ENCODE measurements at regions not wholly inside any gene's neighbourhood (a gene's known extent, or its start where the extent isn't known, plus 50 kb on each side); places are given as distances from the start of the nearest gene placed in this dataset.
"Not testable (repeated sequence)": the region's sequence is repeated elsewhere in the genome, so short reads cannot be mapped to it uniquely, and the experiment has no call there.

DNA sequence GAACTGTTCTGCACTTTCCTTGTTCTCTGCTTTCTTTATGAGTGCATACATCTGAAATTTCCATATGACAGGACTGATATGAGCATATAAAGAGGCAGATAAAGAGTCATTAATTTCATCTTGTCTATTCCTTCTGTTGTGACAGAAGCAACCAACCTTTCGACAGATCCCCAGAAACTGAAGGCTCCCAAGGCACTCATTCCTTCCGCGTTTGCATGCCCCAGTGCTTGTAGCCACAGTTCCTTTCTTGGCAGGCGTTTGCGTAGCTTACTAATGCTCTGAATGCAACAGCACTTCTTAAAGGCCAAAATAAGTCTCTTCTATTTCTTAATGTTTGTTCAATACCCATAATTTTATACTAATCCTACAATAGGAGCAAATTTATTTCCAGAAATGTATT lies 94.0 kb upstream of the TBL1X start:
- DNase-seq (ENCODE audit: low read depth in 1 of 2, low spot score in 2 of 2), result no peak

GRCh38 chrX:9372866-9373265 lies 92.0 kb upstream of the TBL1X start:
- H3K4me3 ChIP-seq, result no peak overlapping the region
- no peaks in the 10 kb centered on the region for H3K4me1 ChIP-seq (replicated peaks)
- no peaks in the 10 kb centered on the region for H3K27me3 ChIP-seq (replicated peaks)
- H3K36me3 ChIP-seq, result no peaks in the 10 kb centered on the region
- no peak overlapping the region for H3K27ac ChIP-seq
- no peak for DNase-seq (ENCODE audit: low read depth in 1 of 2, low spot score in 2 of 2)
- no peaks in the 10 kb centered on the region for H3K9me3 ChIP-seq (replicated peaks)

More for the DNA sequence above, 94.0 kb upstream of the TBL1X start:
- Histone ChIP-seq H3K9me3 (replicated peaks) (no peaks in the 10 kb centered on the region), H3K4me1 (replicated peaks) (no peaks in the 10 kb centered on the region), H3K27ac (no peak overlapping the region), H3K4me3 (no peak overlapping the region), H3K36me3 (no peaks in the 10 kb centered on the region), H3K27me3 (replicated peaks) (no peaks in the 10 kb centered on the region)

DNA sequence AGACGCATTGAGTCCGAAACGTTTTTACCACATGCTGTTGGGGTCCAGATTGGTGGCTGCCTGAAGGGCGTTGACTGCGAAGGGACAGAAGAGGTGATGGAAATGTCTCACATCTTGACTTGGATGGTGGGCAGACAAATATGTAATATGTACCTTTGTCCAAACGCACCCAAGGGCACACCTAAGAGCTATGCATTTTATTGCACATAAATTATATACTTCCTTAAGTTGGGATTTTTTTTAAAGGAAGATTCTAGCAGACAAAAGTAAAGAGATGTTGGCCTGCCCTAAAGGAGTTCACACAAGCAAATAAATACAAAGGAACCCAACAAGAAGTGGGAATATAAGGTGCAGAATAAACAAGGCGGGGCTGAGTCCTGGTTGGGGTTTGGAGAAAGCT lies 91.1 kb upstream of the TBL1X start:
- Histone ChIP-seq H3K4me3 (no peak overlapping the region), H3K4me1 (replicated peaks) (no peaks in the 10 kb centered on the region), H3K9me3 (replicated peaks) (no peaks in the 10 kb centered on the region), H3K36me3 (no peaks in the 10 kb centered on the region), H3K27me3 (replicated peaks) (no peaks in the 10 kb centered on the region), H3K27ac (no peak overlapping the region)
- DNase-seq (ENCODE audit: low read depth in 1 of 2, low spot score in 2 of 2), result no peak

GRCh38 chrX:9374555-9374954 lies 90.3 kb upstream of the TBL1X start:
- DNase-seq (ENCODE audit: low read depth in 1 of 2, low spot score in 2 of 2), result no peak
- H3K4me3 ChIP-seq, result no peak overlapping the region
- no peaks in the 10 kb centered on the region for H3K27me3 ChIP-seq (replicated peaks)
- H3K9me3 ChIP-seq (replicated peaks), result no peaks in the 10 kb centered on the region
- H3K36me3 ChIP-seq, result no peaks in the 10 kb centered on the region
- H3K4me1 ChIP-seq (replicated peaks), result peaks cover 4% of the 10 kb centered on the region
- H3K27ac ChIP-seq, result no peak overlapping the region

- no peak for DNase-seq (ENCODE audit: low read depth in 1 of 2, low spot score in 2 of 2)
- Histone ChIP-seq H3K36me3 (no peaks in the 10 kb centered on the region), H3K4me3 (no peak overlapping the region), H3K27ac (no peak overlapping the region), H3K9me3 (replicated peaks) (no peaks in the 10 kb centered on the region), H3K27me3 (replicated peaks) (no peaks in the 10 kb centered on the region), H3K4me1 (replicated peaks) (peaks cover 13% of the 10 kb centered on the region)
Measured at GRCh38 chrX:9376111-9376510, 88.7 kb upstream of the TBL1X start.

DNA sequence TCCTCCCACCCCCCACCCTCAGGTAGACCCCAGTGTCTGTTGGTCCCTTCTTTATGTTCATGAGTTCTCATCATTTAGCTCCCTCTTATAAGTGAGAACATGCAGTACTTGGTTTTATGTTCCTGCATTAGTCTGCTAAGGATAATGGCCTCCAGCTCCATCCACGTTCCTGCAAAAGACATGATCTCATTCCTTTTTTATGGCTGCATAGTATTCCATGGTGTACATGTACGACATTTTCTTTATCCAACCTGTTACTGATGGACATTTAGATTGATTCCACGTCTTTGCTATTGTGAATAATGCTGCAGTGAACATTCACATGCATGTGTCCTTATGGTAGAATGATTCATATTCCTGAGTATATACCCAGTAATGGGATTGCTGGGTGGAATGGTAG lies 87.6 kb upstream of the TBL1X start:
- not testable (repeated sequence) for DNase-seq (ENCODE audit: low read depth in 1 of 2, low spot score in 2 of 2); H3K4me3 ChIP-seq; H3K9me3 ChIP-seq (replicated peaks); H3K27me3 ChIP-seq (replicated peaks); H3K27ac ChIP-seq; H3K36me3 ChIP-seq
- peaks cover 13% of the 10 kb centered on the region for H3K4me1 ChIP-seq (replicated peaks)

GRCh38 chrX:9378980-9379696 lies 85.7 kb upstream of the TBL1X start:
- no peaks in the 10 kb centered on the region for H3K27me3 ChIP-seq (replicated peaks)
- no peaks in the 10 kb centered on the region for H3K9me3 ChIP-seq (replicated peaks)
- H3K4me1 ChIP-seq (replicated peaks), result peaks cover 13% of the 10 kb centered on the region
- no peak overlapping the region for H3K4me3 ChIP-seq
- no peak overlapping the region for H3K27ac ChIP-seq
- no peaks in the 10 kb centered on the region for H3K36me3 ChIP-seq
- DNase-seq (ENCODE audit: low read depth in 1 of 2, low spot score in 2 of 2), result no peak

DNA sequence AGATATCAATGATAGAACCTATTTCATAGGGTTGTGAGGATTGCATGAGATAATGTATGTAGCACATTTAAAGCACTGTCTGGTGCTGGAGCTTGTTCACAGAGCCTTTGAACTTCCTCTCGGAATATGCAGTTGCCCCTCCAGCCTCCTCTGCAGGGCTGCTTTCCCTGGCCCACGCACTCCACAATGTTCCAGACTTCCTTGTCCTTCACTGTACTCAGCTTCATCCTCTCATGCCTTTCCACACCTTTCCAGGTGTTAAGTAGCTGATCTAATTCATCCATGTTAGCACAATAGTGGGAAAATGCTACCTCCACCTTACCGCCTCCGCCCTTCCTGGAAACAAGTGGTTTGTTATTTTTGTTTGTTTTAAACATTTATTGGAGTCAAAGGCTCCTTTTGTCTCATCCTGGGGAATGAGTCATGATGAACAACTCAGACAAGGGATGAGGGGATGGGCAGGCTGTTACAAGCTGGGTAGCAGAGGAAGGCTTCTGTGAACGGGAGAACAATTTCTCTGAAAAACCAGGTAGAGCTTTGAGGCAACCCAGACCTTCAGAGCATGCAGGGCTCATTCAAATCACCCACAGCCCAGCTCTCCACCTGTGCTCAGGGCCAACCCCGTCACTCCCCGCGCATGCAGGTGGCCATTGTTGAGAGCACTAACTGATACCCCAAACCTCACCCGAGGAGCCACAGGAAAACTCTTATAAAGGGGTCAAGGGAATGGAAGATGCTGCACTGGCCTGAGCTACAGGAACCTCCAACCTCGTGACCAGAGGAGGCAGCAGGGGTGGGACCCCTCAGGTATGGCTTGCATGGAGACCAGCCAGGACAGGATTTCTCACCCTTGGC lies 84.9 kb upstream of the TBL1X start:
- DNase-seq (ENCODE audit: low read depth in 1 of 2, low spot score in 2 of 2), result peak; percentile 41 to 53

DNA sequence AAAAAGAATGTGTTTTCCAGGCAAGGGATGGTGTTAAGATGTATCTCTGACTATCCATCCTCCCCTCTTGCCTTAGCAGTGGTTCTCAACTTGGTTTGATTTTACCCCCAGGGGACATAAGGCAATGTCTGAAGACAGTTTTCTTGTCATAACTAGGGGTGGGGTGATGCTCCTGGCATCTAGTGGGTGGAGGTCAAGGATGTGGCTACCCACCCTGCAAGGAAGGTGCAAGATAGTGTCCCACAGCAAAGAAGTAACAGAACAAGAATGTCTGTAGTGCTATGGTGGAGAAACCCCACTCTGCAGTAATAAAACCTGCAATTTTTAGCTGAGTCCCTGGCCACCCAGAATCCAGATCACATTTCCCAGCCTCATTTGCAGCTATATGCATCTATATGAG lies 81.2 kb upstream of the TBL1X start:
- Histone ChIP-seq H3K36me3 (no peaks in the 10 kb centered on the region), H3K27ac (no peak overlapping the region), H3K27me3 (replicated peaks) (no peaks in the 10 kb centered on the region), H3K4me3 (no peak overlapping the region), H3K9me3 (replicated peaks) (no peaks in the 10 kb centered on the region), H3K4me1 (replicated peaks) (peaks cover 13% of the 10 kb centered on the region)
- no peak for DNase-seq (ENCODE audit: low read depth in 1 of 2, low spot score in 2 of 2)

More for the DNA sequence above, 84.9 kb upstream of the TBL1X start:
- H3K27ac ChIP-seq, result no peak overlapping the region
- H3K9me3 ChIP-seq (replicated peaks), result no peaks in the 10 kb centered on the region
- no peaks in the 10 kb centered on the region for H3K36me3 ChIP-seq
- no peak overlapping the region for H3K4me3 ChIP-seq
- H3K4me1 ChIP-seq (replicated peaks), result peaks cover 13% of the 10 kb centered on the region
- no peaks in the 10 kb centered on the region for H3K27me3 ChIP-seq (replicated peaks)

GRCh38 chrX:9388450-9388849 lies 76.4 kb upstream of the TBL1X start:
- DNase-seq (ENCODE audit: low read depth in 1 of 2, low spot score in 2 of 2), result no peak
- Histone ChIP-seq H3K4me1 (replicated peaks) (no peaks in the 10 kb centered on the region), H3K9me3 (replicated peaks) (no peaks in the 10 kb centered on the region), H3K27me3 (replicated peaks) (no peaks in the 10 kb centered on the region), H3K27ac (no peak overlapping the region), H3K4me3 (no peak overlapping the region), H3K36me3 (no peaks in the 10 kb centered on the region)

GRCh38 chrX:9390121-9390520 lies 74.7 kb upstream of the TBL1X start:
- H3K9me3 ChIP-seq (replicated peaks), result no peaks in the 10 kb centered on the region
- H3K27me3 ChIP-seq (replicated peaks), result no peaks in the 10 kb centered on the region
- DNase-seq (ENCODE audit: low read depth in 1 of 2, low spot score in 2 of 2), result no peak
- no peaks in the 10 kb centered on the region for H3K36me3 ChIP-seq
- H3K27ac ChIP-seq, result no peak overlapping the region
- no peak overlapping the region for H3K4me3 ChIP-seq
- H3K4me1 ChIP-seq (replicated peaks), result no peaks in the 10 kb centered on the region

DNA sequence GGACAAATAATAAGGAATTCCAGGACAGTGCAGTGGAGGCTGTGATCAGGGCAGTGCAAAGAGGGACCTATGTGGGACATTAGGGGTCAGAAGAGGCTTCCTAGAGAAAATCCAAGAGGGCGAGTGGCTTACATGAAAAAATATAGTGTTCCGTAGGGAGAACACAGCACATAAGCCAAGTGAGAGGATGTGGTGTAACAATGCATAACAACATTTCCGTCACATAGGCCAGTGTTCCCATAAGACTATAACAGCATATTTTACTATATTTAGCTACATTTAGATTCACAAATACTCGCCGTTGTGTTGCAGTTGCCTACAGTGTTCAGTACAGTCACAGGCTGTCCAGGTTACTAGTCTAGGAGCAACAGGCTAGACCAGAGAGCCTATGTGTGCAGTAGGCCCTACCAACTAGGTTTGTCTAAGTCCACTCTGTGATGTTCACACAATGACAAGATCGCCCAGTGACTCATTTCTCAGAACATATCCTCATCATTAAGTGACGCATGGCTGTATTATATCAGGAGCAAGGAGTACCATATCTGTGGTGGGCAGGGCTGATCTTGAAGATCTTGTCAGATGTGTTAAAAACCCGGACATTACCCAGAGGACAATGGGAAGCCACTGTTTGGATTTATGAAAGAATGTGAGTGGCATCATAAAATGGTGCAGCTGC lies 74.0 kb upstream of the TBL1X start:
- H3K36me3 ChIP-seq, result no peaks in the 10 kb centered on the region
- no peak overlapping the region for H3K4me3 ChIP-seq
- no peaks in the 10 kb centered on the region for H3K9me3 ChIP-seq (replicated peaks)
- DNase-seq (ENCODE audit: low read depth in 1 of 2, low spot score in 2 of 2), result no peak
- H3K27ac ChIP-seq, result no peak overlapping the region
- no peaks in the 10 kb centered on the region for H3K4me1 ChIP-seq (replicated peaks)
- H3K27me3 ChIP-seq (replicated peaks), result no peaks in the 10 kb centered on the region

DNA sequence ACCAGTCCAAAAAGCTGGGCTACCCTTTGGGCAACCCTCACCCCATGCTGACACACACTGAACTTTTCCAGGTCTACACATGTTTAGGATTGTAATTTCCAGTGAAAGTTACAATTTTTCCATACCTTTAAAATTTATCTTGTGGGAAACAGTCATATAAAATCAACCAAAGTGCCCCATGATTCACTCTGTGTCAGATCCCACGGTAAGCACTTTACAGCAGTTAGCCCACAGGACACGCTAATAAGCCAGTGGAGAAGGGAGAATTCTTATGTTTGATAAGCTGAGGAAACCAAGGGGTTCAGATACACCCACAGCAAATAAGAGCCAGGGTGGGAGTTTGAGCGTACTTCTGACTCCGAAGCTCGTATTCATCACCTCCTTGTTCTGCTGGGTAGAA lies 72.4 kb upstream of the TBL1X start:
- Histone ChIP-seq H3K36me3 (no peaks in the 10 kb centered on the region), H3K9me3 (replicated peaks) (no peaks in the 10 kb centered on the region), H3K4me3 (no peak overlapping the region), H3K4me1 (replicated peaks) (no peaks in the 10 kb centered on the region), H3K27me3 (replicated peaks) (no peaks in the 10 kb centered on the region), H3K27ac (no peak overlapping the region)
- no peak for DNase-seq (ENCODE audit: low read depth in 1 of 2, low spot score in 2 of 2)

DNA sequence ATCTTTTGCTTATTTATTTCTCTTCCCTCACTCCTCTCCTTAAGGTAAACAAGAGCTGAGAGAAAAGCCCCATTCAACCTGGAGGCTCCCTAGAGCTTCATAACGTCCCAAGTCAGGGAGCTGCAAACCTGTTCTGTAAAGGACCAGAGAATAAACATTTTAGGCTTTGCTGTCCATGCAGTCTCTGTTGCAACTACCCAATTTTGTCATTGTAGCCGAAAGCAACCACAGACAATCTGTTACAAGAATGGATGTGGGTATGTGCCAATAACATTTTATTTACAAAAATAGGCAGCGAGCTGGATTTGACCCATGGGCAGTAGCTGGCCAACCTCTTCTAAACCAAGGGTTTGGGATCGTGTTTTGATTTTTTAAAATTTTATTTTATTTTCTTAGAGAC lies 71.3 kb upstream of the TBL1X start:
- Histone ChIP-seq H3K27ac (no peak overlapping the region), H3K27me3 (replicated peaks) (no peaks in the 10 kb centered on the region), H3K9me3 (replicated peaks) (no peaks in the 10 kb centered on the region), H3K36me3 (no peaks in the 10 kb centered on the region), H3K4me3 (no peak overlapping the region), H3K4me1 (replicated peaks) (no peaks in the 10 kb centered on the region)
- DNase-seq (ENCODE audit: low read depth in 1 of 2, low spot score in 2 of 2), result no peak
